GM12892 (cell line): ENCODE measurements at regions not wholly inside any gene's neighbourhood (a gene's known extent, or its start where the extent isn't known, plus 50 kb on each side); places are given as distances from the start of the nearest gene placed in this dataset.

Experiments used
- POLR2A ChIP-seq: IDR thresholded peaks from 2 replicates; pipeline ENCODE4 v1.6.1; 2011; ENCODE audit warnings: low read depth, low read length, control low read depth
- POLR2AphosphoS5 ChIP-seq: IDR thresholded peaks from 2 replicates; pipeline ENCODE4 v1.6.1; 2011; ENCODE audit warnings: low read depth, low read length, control low read depth
- TAF1 ChIP-seq: IDR thresholded peaks from 2 replicates; pipeline ENCODE4 v1.6.1; 2011; ENCODE audit warnings: low read depth, mild to moderate bottlenecking, control low read depth, low read length, borderline replicate concordance

DNA sequence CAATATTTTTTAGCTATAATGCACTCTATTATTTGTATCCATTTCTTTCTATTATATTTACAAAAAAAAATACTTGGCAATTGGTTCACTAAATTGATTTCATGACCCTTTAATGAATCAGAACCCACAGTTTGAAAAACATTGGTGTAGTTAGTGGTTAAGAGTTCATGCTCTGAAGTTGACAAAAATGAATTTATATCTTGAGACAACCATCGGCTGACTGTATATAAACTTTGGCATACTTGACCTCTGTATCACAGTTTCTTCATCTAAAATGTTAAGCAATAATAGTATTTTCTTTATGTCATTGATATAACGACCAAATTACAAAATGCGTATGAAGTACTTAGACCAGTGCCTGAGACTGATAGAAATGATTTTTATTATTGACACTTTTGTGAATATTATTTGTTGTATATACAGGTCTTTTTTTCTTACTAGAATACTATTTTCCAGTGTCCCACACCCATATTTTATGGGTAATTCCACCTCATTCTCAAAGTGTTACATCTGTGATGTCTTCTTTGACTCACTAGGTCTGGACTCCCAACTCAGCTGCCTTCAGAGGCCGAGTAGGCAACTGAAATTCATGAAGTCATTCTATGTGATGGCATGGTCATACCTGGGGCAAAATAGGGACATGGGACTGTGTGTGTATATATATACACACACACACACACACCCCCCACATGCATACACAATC is 459.2 kb downstream of the RFPL4B start:
- TF ChIP-seq POLR2AphosphoS5 (no peak), TAF1 (no peak), POLR2A (no peak)
